ENCODE measurements at regions not wholly inside any gene's neighbourhood (a gene's known extent, or its start where the extent isn't known, plus 50 kb on each side); places are given as distances from the start of the nearest gene placed in this dataset.

GRCh38 chr4:181146051-181146450 is 1097.2 kb upstream of the TENM3 start:
- DNase-seq (ENCODE audit: low read depth in 4 of 4, low spot score in 3 of 4), result no peak

GRCh38 chr4:181147416-181147951 is 1095.7 kb upstream of the TENM3 start:
- no peak for DNase-seq (ENCODE audit: low read depth in 4 of 4, low spot score in 3 of 4)

DNA sequence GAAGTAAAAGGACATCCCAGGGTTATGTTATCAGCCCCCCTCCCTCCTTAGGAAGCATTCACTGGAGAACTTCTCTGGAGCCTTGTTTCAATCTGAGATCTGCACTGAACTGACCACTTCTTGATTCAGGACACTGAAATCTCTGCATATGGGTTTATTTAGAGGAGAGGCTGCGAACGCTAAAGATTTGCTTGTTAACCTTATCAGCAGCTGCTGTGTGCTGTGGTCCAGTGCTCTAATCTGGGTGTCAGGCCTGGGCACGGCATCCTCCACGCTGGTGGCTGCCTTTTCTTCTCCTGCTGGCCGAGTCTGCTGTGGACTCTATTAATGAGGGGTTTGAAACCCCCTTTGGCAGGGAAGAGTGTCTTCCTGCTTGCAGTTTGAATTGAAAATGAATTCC is 1094.7 kb upstream of the TENM3 start:
- no peak for DNase-seq (ENCODE audit: low read depth in 4 of 4, low spot score in 3 of 4)

GRCh38 chr4:181150191-181150590 is 1093.0 kb upstream of the TENM3 start:
- DNase-seq (ENCODE audit: low read depth in 4 of 4, low spot score in 3 of 4), result peak in 1 of 4 donors; percentile 20

DNA sequence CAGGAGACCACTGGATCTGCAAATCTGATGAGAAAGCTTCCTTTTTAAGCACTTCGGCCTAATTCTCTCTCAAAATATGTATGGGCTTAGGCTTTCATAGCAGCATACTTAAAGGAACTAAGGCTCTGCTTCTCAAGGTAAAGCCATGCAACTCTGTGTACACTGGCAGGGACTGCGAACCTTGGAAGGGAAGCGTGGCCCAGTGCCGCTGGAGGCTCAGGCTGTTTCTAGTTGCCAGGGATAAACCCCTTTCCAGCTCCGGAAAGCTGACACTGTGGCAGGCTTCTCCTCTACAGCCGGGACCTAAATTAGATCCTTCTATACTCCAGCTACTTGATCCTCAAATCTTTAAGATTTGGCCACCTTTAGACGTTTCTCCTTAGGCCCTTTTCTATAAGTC is 1091.3 kb upstream of the TENM3 start:
- DNase-seq (ENCODE audit: low read depth in 4 of 4, low spot score in 3 of 4), result no peak

GRCh38 chr4:181157647-181158046 is 1085.6 kb upstream of the TENM3 start:
- DNase-seq (ENCODE audit: low read depth in 4 of 4, low spot score in 3 of 4), result no peak

DNA sequence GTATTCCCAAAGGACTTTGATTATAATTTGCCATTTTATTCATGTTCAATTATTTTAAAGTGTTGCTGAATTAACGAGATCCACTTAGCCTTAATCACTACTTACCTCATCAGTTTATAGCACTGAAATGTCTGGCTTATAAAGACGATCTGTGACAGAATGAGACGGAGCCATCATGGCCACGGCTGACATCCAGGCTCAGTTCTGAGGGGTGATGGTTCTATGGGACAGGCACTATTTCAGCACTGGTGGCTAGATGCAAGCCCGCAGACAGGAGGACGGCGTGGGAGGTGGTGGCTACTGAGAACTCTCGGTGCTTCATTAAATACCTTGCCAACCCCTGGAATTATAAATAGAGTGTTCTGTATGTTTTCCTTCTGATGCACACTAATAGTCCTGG is 1084.2 kb upstream of the TENM3 start:
- no peak for DNase-seq (ENCODE audit: low read depth in 4 of 4, low spot score in 3 of 4)

DNA sequence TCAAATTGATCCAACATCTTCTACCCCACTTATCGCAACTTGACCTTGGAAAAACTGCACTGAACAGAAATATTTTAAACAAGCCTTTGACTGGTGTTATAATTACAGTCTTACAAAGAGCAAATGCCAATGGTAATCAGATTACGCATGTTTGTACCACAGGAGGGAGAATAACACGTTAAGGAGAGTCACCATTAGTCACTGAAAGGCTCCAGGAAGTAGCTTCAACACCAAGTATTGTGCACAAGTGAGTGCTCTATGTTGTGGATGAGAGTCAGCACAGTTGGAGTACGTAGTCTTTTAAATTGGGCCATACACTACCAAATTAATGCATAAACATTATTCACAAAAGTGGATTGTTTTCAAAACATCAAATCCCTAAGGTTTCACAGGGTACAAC is 1081.5 kb upstream of the TENM3 start:
- no peak for DNase-seq (ENCODE audit: low read depth in 4 of 4, low spot score in 3 of 4)

DNA sequence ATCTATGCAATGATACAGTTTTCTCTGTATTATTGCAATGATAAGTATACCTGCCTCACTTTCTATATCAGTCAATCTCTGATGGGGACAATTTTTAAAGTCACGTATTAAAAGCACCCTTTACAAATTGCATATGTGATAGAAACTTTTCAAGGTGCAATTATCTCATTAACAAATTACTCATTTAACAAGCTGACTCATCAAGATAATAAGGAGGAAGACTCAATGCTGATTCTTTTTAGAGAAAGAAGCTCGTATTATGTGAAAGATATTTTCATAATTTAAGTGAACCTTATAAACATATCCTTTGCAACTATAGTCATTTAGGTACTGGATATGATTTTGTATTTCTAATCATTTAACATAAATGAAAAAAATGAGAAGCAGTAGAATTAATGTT is 1080.9 kb upstream of the TENM3 start:
- no peak for DNase-seq (ENCODE audit: low read depth in 4 of 4, low spot score in 3 of 4)

- no peak for DNase-seq (ENCODE audit: low read depth in 4 of 4, low spot score in 3 of 4)
Measured at GRCh38 chr4:181162676-181163075, 1080.5 kb upstream of the TENM3 start.

DNA sequence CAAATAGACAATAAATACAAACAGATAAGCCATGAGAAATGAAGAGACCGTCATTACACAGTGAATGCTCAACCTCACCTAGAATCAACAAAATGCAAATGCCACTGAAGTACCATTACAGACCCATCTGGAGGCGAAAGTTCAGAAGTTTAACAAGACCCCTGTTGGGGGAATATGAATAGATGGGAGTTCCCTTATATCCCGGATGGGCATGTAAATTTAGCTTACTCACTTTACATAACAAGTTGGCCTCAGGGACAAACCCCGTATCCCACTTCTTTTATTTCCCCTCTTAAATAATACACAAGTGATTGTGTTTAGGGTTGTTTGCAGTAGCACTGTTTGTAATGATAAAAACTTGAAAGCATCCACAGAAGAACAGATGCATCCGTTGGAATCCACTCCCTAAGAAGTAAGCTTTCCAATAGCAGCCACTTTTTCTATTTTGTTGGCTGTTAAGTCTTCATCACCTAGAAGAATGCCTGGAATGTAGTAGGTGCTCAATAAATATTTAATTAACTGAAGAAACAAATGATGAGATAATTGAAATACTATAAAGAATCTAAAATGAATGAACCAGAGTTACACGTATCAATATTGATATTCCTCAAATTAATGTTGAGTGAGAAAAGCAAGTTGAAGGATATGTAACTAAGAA is 1076.3 kb upstream of the TENM3 start:
- no peak for DNase-seq (ENCODE audit: low read depth in 4 of 4, low spot score in 3 of 4)

GRCh38 chr4:181168011-181168805 is 1075.0 kb upstream of the TENM3 start:
- no peak for DNase-seq (ENCODE audit: low read depth in 4 of 4, low spot score in 3 of 4)

GRCh38 chr4:181173046-181173445 is 1070.2 kb upstream of the TENM3 start:
- no peak for DNase-seq (ENCODE audit: low read depth in 4 of 4, low spot score in 3 of 4)

GRCh38 chr4:181176306-181176705 is 1066.9 kb upstream of the TENM3 start:
- no peak for DNase-seq (ENCODE audit: low read depth in 4 of 4, low spot score in 3 of 4)

GRCh38 chr4:181181331-181181730 is 1061.9 kb upstream of the TENM3 start:
- no peak for DNase-seq (ENCODE audit: low read depth in 4 of 4, low spot score in 3 of 4)

- no peak for DNase-seq (ENCODE audit: low read depth in 4 of 4, low spot score in 3 of 4)
Measured at GRCh38 chr4:181189751-181190150, 1053.5 kb upstream of the TENM3 start.

- peak in 1 of 4 donors; percentile 22 for DNase-seq (ENCODE audit: low read depth in 4 of 4, low spot score in 3 of 4)
Measured at GRCh38 chr4:181193131-181193930, 1049.9 kb upstream of the TENM3 start.

GRCh38 chr4:181194096-181194495 is 1049.1 kb upstream of the TENM3 start:
- no peak for DNase-seq (ENCODE audit: low read depth in 4 of 4, low spot score in 3 of 4)

GRCh38 chr4:181200076-181200475 is 1043.1 kb upstream of the TENM3 start:
- DNase-seq (ENCODE audit: low read depth in 4 of 4, low spot score in 3 of 4), result no peak

GRCh38 chr4:181202240-181202639 is 1041.0 kb upstream of the TENM3 start:
- DNase-seq (ENCODE audit: low read depth in 4 of 4, low spot score in 3 of 4), result no peak

DNA sequence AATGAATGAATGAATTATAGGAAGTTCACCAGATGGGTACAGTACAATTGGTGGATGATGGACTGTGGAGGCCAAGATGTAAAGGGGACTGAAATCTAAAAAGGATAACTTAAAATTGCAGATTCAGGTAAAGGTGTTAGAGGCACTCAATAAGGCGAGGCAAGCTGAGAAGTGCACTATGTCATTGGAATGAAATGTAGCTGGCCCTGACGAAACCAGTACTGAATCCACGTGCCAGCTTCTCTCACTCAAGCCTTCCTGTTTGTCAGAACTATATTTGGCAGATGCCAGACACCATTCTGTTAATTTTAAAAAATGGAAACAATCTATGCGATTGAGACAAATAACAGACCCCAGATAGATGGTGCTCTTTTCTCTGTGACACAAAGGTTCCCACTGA is 1039.1 kb upstream of the TENM3 start:
- DNase-seq (ENCODE audit: low read depth in 4 of 4, low spot score in 3 of 4), result no peak
